H1 (cell line): ENCODE measurements at regions not wholly inside any gene's neighbourhood (a gene's known extent, or its start where the extent isn't known, plus 50 kb on each side); places are given as distances from the start of the nearest gene placed in this dataset.

Source experiments
- CTCF ChIA-PET: fragments of 300-600 bp; sonication (Branson Sonifier 250); formaldehyde crosslinking; loops from one replicate; lab custom pipeline; 2021; ENCODE audit not compliant: partially characterized antibody; lab: Charles Lee
- POLR2A ChIA-PET: fragments of 300-600 bp; sonication (Branson Sonifier 250); formaldehyde crosslinking; loops from one replicate; lab custom pipeline; 2021; ENCODE audit warnings: inconsistent platforms; ENCODE audit not compliant: partially characterized antibody; lab: Charles Lee
- DNase-seq, 2 experiments: peaks; one replicate each; pipeline versions ENCODE4 v3.0.0 to v3.0.0-alpha.2; 2010 to 2022; ENCODE audit warnings: low spot score in 2 of 2, low read depth in 1 of 2, mixed read lengths in 1 of 2
- FAIRE-seq: peaks from 2 replicates; lab custom pipeline; 2011; peaks lifted over from hg19 to GRCh38; lab: Jason Lieb, UNC
- H2AFZ ChIP-seq: 2 replicates; pipeline ENCODE4 v1.8.1; 2012; ENCODE audit warnings: low read length, inconsistent platforms
- H2AK5ac ChIP-seq: 2 replicates; pipeline ENCODE4 v1.6.1; 2013; ENCODE audit warnings: low read depth, low read length
- H2BK120ac ChIP-seq: replicated peaks from 2 replicates; pipeline ENCODE3; 2013; ENCODE audit warnings: low read depth, low read length, inconsistent platforms
- H2BK12ac ChIP-seq: 2 replicates; pipeline ENCODE4 v1.6.1; 2013; ENCODE audit warnings: low read depth, low read length
- H2BK15ac ChIP-seq: 2 replicates; pipeline ENCODE4 v1.6.1; 2013; ENCODE audit warnings: low read length
- H2BK20ac ChIP-seq: 2 replicates; pipeline ENCODE4 v1.6.1; 2013; ENCODE audit warnings: low read length
- H2BK5ac ChIP-seq: 2 replicates; pipeline ENCODE4 v1.6.1; 2013; ENCODE audit warnings: low read depth, low read length
- H3K14ac ChIP-seq: 2 replicates; pipeline ENCODE4 v1.6.1; 2013; ENCODE audit warnings: inconsistent platforms; ENCODE audit not compliant: insufficient read length
- H3K18ac ChIP-seq: 2 replicates; pipeline ENCODE4 v1.6.1; 2013; ENCODE audit warnings: low read length; ENCODE audit errors: extremely low read depth
- H3K23ac ChIP-seq: 2 replicates; pipeline ENCODE4 v1.6.1; 2013; ENCODE audit warnings: inconsistent platforms; ENCODE audit not compliant: insufficient read length
- H3K23me2 ChIP-seq: 2 replicates; pipeline ENCODE4 v1.6.1; 2013; ENCODE audit warnings: low read depth, low read length
- H3K27ac ChIP-seq: 2 replicates; pipeline ENCODE4 v1.6.1; 2011; ENCODE audit warnings: low read depth, low read length, inconsistent platforms
- H3K27me3 ChIP-seq, 4 experiments: replicated peaks in 1 of 4; 1 replicate in 1 of 4; 2 replicates in 3 of 4; pipeline versions ENCODE4 v1.6.1 to v1.8.1; 2011 to 2013; ENCODE audit warnings: low read length in 3 of 4, mild to moderate bottlenecking in 3 of 4, inconsistent platforms in 2 of 4, mixed read lengths in 2 of 4, moderate library complexity in 1 of 4; ENCODE audit not compliant: control insufficient read depth in 3 of 4, insufficient read depth in 3 of 4; ENCODE audit errors: extremely low read depth in 1 of 4
- H3K36me3 ChIP-seq, 4 experiments: 2 replicates each; pipeline versions ENCODE4 v1.6.1 to v1.8.1; 2011 to 2013; ENCODE audit warnings: mild to moderate bottlenecking in 4 of 4, low read length in 3 of 4, moderate library complexity in 2 of 4, control low read depth in 1 of 4, inconsistent platforms in 1 of 4; ENCODE audit not compliant: insufficient read depth in 4 of 4, control insufficient read depth in 2 of 4
- H3K4ac ChIP-seq: replicated peaks from 2 replicates; pipeline ENCODE3; 2013; ENCODE audit warnings: low read length, low read depth, mixed read lengths, inconsistent platforms; ENCODE audit not compliant: insufficient read length
- H3K4me1 ChIP-seq, 4 experiments: replicated peaks in 1 of 4; 1 replicate in 1 of 4; 2 replicates in 3 of 4; pipeline versions ENCODE4 v1.6.1 to v1.8.1; 2011 to 2013; ENCODE audit warnings: low read length in 3 of 4, inconsistent platforms in 2 of 4, mixed read lengths in 1 of 4; ENCODE audit not compliant: insufficient read depth in 4 of 4, control insufficient read depth in 3 of 4
- H3K4me2 ChIP-seq, 2 experiments: 2 replicates each; pipeline versions ENCODE4 v1.6.1 to v1.8.1; 2011 to 2013; ENCODE audit warnings: low read depth in 2 of 2, low read length in 2 of 2, control low read depth in 1 of 2, inconsistent platforms in 1 of 2, mild to moderate bottlenecking in 1 of 2; ENCODE audit not compliant: insufficient read depth in 1 of 2
- H3K4me3 ChIP-seq, 4 experiments: fragments of 200-600, 300-600 bp in 1 of 4; sonication (generic), shearing (Covaris generic), sonication (Bioruptor Twin) in 1 of 4; 2 replicates each; pipeline versions ENCODE4 v1.5.1 to v1.8.1; 2011 to 2016; ENCODE audit warnings: low read length in 4 of 4, low read depth in 3 of 4, control low read depth in 2 of 4, inconsistent platforms in 2 of 4, mild to moderate bottlenecking in 2 of 4, mixed read lengths in 1 of 4, moderate library complexity in 1 of 4; ENCODE audit not compliant: insufficient read depth in 2 of 4; ENCODE audit errors: extremely low read depth in 1 of 4
- H3K56ac ChIP-seq: replicated peaks from 2 replicates; pipeline ENCODE3; 2013; ENCODE audit warnings: low read depth, mild to moderate bottlenecking, mixed read lengths, low read length, inconsistent platforms; ENCODE audit not compliant: insufficient read length
- H3K79me1 ChIP-seq: 2 replicates; pipeline ENCODE4 v1.6.1; 2013; ENCODE audit warnings: low read depth, low read length, control low read depth
- H3K79me2 ChIP-seq, 2 experiments: 2 replicates each; pipeline versions ENCODE4 v1.6.1 to v1.8.1; 2012 to 2013; ENCODE audit warnings: low read length in 2 of 2, mild to moderate bottlenecking in 2 of 2, inconsistent platforms in 1 of 2; ENCODE audit not compliant: insufficient read depth in 2 of 2, control insufficient read depth in 1 of 2
- H3K9ac ChIP-seq, 4 experiments: replicated peaks in 1 of 4; 1 replicate in 1 of 4; 2 replicates in 3 of 4; pipeline versions ENCODE4 v1.6.1 to v1.8.1; 2011 to 2013; ENCODE audit warnings: low read depth in 3 of 4, low read length in 3 of 4, control low read depth in 2 of 4, mild to moderate bottlenecking in 2 of 4, moderate library complexity in 2 of 4, inconsistent platforms in 1 of 4; ENCODE audit errors: extremely low read depth in 1 of 4
- H3K9me3 ChIP-seq, 2 experiments: 2 replicates each; pipeline versions ENCODE4 v1.6.1 to v1.8.1; 2012 to 2013; ENCODE audit warnings: mild to moderate bottlenecking in 2 of 2, moderate library complexity in 2 of 2, control low read depth in 1 of 2, inconsistent platforms in 1 of 2, low read depth in 1 of 2, low read length in 1 of 2, mixed read lengths in 1 of 2; ENCODE audit not compliant: insufficient read depth in 2 of 2
- H4K20me1 ChIP-seq, 2 experiments: replicated peaks in 1 of 2; 2 replicates each; pipeline versions ENCODE3 to v1.8.1; 2011 to 2013; ENCODE audit warnings: inconsistent platforms in 2 of 2, low read length in 2 of 2, mild to moderate bottlenecking in 1 of 2; ENCODE audit not compliant: insufficient read depth in 2 of 2, control insufficient read depth in 1 of 2
- H4K5ac ChIP-seq: 2 replicates; pipeline ENCODE4 v1.6.1; 2013; ENCODE audit warnings: low read length, low read depth, mixed read lengths, inconsistent platforms; ENCODE audit not compliant: insufficient read length
- H4K8ac ChIP-seq: 2 replicates; pipeline ENCODE4 v1.8.0; 2013; ENCODE audit warnings: mild to moderate bottlenecking, moderate library complexity, low read length, inconsistent platforms; ENCODE audit not compliant: insufficient read depth; ENCODE audit errors: extremely low read depth
- H4K91ac ChIP-seq: replicated peaks from 2 replicates; pipeline ENCODE3; 2013; ENCODE audit warnings: low read length, mixed read lengths, inconsistent platforms; ENCODE audit not compliant: insufficient read length
- CTBP2 ChIP-seq: IDR thresholded peaks from 2 replicates; pipeline ENCODE4 v1.7.0; 2011; ENCODE audit warnings: borderline replicate concordance, mild to moderate bottlenecking, moderate library complexity, mixed read lengths, low read length; ENCODE audit not compliant: insufficient read depth, insufficient read length
- WGBS, 2 experiments: shearing (Covaris generic) in 1 of 2; methylation state at CpG; one replicate each; pipeline versions ENCODE4 v1.1.6 to v1.1.7; 2013 to 2015; ENCODE audit warnings: low lambda C conversion rate in 2 of 2, mixed read lengths in 2 of 2, inconsistent platforms in 1 of 2, low coverage in 1 of 2, missing lambda C conversion rate in 1 of 2; ENCODE audit not compliant: insufficient replicate concordance in 2 of 2, insufficient coverage in 1 of 2, insufficient read length in 1 of 2; ENCODE audit errors: extremely low coverage in 1 of 2, missing lambda C conversion rate in 1 of 2; 5-methylcytosine and 5-hydroxymethylcytosine counted together

GRCh38 chr4:188363196-188363595 lies 224.0 kb downstream of the TRIML1 start:
- FAIRE-seq: no peak
- POLR2A ChIA-PET: no interaction called here
- H2BK5ac ChIP-seq: no peak overlapping the region

More at GRCh38 chr4:188363196-188363595, 224.0 kb downstream of the TRIML1 start:
- Histone ChIP-seq H3K9me3 (no peaks in the 10 kb centered on the region), H3K27ac (no peak overlapping the region), H4K20me1 (no peaks in the 10 kb centered on the region), H3K79me1 (no peaks in the 10 kb centered on the region), H4K5ac (no peak overlapping the region), H2BK15ac (no peak overlapping the region), H3K23ac (no peak overlapping the region), H3K4me2 (no peak overlapping the region), H3K18ac (no peak overlapping the region), H4K91ac (no peak overlapping the region), H2BK20ac (no peak overlapping the region), H2BK120ac (no peak overlapping the region), H3K14ac (no peak overlapping the region), H2BK12ac (no peak overlapping the region), H2AFZ (no peak overlapping the region), H3K4ac (no peak overlapping the region), H3K36me3 (no peaks in the 10 kb centered on the region), H2AK5ac (no peak overlapping the region), H3K4me3 (no peak overlapping the region), H3K79me2 (no peaks in the 10 kb centered on the region), H3K56ac (no peak overlapping the region), H3K23me2 (no peaks in the 10 kb centered on the region), H3K27me3 (no peaks in the 10 kb centered on the region), H3K9ac (no peak overlapping the region), H4K8ac (no peak overlapping the region), H3K4me1 (no peaks in the 10 kb centered on the region)
- CTCF ChIA-PET: interaction anchor here (0.7 kb wide), 1 partner anchor 47 kb away, joined by 4 read pairs; no protein-coding TSS in a partner anchor
- no peak for DNase-seq
- WGBS, 2 experiments: 94% methylated on average over 1 of the region's 1 CpG; no CpG with 5 or more reads in 1 of the 2 experiments
- TF ChIP-seq CTBP2: no peak
